Breast epithelium (tissue), 3 donors: ENCODE measurements at regions not wholly inside any gene's neighbourhood (a gene's known extent, or its start where the extent isn't known, plus 50 kb on each side); places are given as distances from the start of the nearest gene placed in this dataset.

ENCODE experiments used
- CTCF ChIP-seq, 3 donors: fragments of 450-650 bp; IDR thresholded peaks; one replicate each; pipeline ENCODE4 v1.5.1; 2016 to 2017; ENCODE audit warnings: antibody characterized with exemption in 3 of 3, mild to moderate bottlenecking in 3 of 3, moderate library complexity in 3 of 3
- POLR2A ChIP-seq: fragments of 450-650 bp; IDR thresholded peaks from one replicate; pipeline ENCODE4 v1.6.1; 2016; ENCODE audit warnings: antibody characterized with exemption, mild to moderate bottlenecking, moderate library complexity
- POLR2AphosphoS5 ChIP-seq, 3 donors: sonication (generic); formaldehyde crosslinking; IDR thresholded peaks; one replicate each; pipeline ENCODE4 v1.6.1; 2017; ENCODE audit warnings: antibody characterized with exemption in 3 of 3

GRCh38 chr2:30373881-30374302 lies 73.2 kb upstream of the LCLAT1 start:
- TF ChIP-seq CTCF (IDR thresholded peaks at IDR 0.05) (no peak), POLR2A (no peak), POLR2AphosphoS5 (IDR thresholded peaks at IDR 0.05) (no peak)
